Keratinocyte (primary cell): ENCODE measurements at regions not wholly inside any gene's neighbourhood (a gene's known extent, or its start where the extent isn't known, plus 50 kb on each side); places are given as distances from the start of the nearest gene placed in this dataset.

ENCODE experiments used
- DNase-seq: peaks from one replicate; pipeline ENCODE4 v3.0.0-alpha.2; 2011; ENCODE audit warnings: low read depth, missing footprints, low spot score
- FAIRE-seq: peaks from 2 replicates; lab custom pipeline; 2011; peaks lifted over from hg19 to GRCh38; lab: Jason Lieb, UNC
- H2AFZ ChIP-seq: 2 replicates; pipeline ENCODE4 v1.6.0; 2012; ENCODE audit warnings: low read length, control low read depth, inconsistent platforms; ENCODE audit not compliant: control insufficient read depth
- H3K27ac ChIP-seq: 2 replicates; pipeline ENCODE4 v1.5.1; 2011; ENCODE audit warnings: low read length; ENCODE audit not compliant: control insufficient read depth, insufficient read depth
- H3K27me3 ChIP-seq: 3 replicates; pipeline ENCODE4 v1.6.0; 2011; ENCODE audit warnings: low read length; ENCODE audit not compliant: control insufficient read depth, insufficient read depth; ENCODE audit errors: extremely low read depth
- H3K36me3 ChIP-seq, 2 experiments: 2 replicates in 1 of 2; 3 replicates in 1 of 2; pipeline ENCODE4 v1.5.1; 2011; ENCODE audit warnings: low read length in 2 of 2, mild to moderate bottlenecking in 1 of 2; ENCODE audit not compliant: control insufficient read depth in 2 of 2, insufficient read depth in 2 of 2; ENCODE audit errors: extremely low read depth in 1 of 2
- H3K4me1 ChIP-seq: 3 replicates; pipeline ENCODE4 v1.5.1; 2011; ENCODE audit warnings: low read length; ENCODE audit not compliant: control insufficient read depth, insufficient read depth; ENCODE audit errors: extremely low read depth
- H3K4me2 ChIP-seq: 3 replicates; pipeline ENCODE4 v1.6.0; 2011; ENCODE audit warnings: low read depth, low read length; ENCODE audit not compliant: control insufficient read depth, insufficient read depth; ENCODE audit errors: extremely low read depth
- H3K4me3 ChIP-seq, 3 experiments: fragments of 200-600 bp in 1 of 3; sonication (generic) in 1 of 3; 2 replicates in 2 of 3; 3 replicates in 1 of 3; pipeline ENCODE4 v1.5.1; 2011 to 2016; ENCODE audit warnings: low read length in 3 of 3, mild to moderate bottlenecking in 3 of 3, control low read depth in 2 of 3, inconsistent platforms in 1 of 3, low read depth in 1 of 3, mixed read lengths in 1 of 3, mixed run types in 1 of 3, moderate library complexity in 1 of 3; ENCODE audit not compliant: control insufficient read depth in 2 of 3, insufficient read depth in 2 of 3; ENCODE audit errors: extremely low read depth in 1 of 3
- H3K79me2 ChIP-seq: 2 replicates; pipeline ENCODE4 v1.6.0; 2012; ENCODE audit warnings: low read length; ENCODE audit not compliant: control insufficient read depth, insufficient read depth
- H3K9ac ChIP-seq: 3 replicates; pipeline ENCODE4 v1.6.0; 2011; ENCODE audit warnings: low read length; ENCODE audit not compliant: control insufficient read depth, insufficient read depth; ENCODE audit errors: extremely low read depth
- H3K9me1 ChIP-seq: 3 replicates; pipeline ENCODE4 v1.6.0; 2011; ENCODE audit warnings: low read length; ENCODE audit not compliant: control insufficient read depth, insufficient read depth; ENCODE audit errors: extremely low read depth
- H3K9me3 ChIP-seq: 2 replicates; pipeline ENCODE4 v1.5.1; 2012; ENCODE audit warnings: low read depth, low read length; ENCODE audit not compliant: control insufficient read depth
- H4K20me1 ChIP-seq: 3 replicates; pipeline ENCODE4 v1.6.0; 2011; ENCODE audit warnings: low read length; ENCODE audit not compliant: control insufficient read depth, insufficient read depth; ENCODE audit errors: extremely low read depth
- EZH2 ChIP-seq: IDR thresholded peaks from one replicate; pipeline ENCODE4 v1.6.1; 2012; ENCODE audit warnings: inconsistent platforms, mild to moderate bottlenecking, low read length, moderate library complexity
- dilution Hi-C: fragments of 300-500 bp; cut with MboI; formaldehyde crosslinking; loops from one replicate; pipeline ENCODE4 v1.7.0; 2020; ENCODE audit warnings: low sequenced_read_pairs; ENCODE audit not compliant: extremely low pct_ligation_motif_present
- TF ChIP-seq, protein P1 (sequence below), 3 experiments: IDR thresholded peaks in 1 of 3; conservative IDR thresholded peaks in 1 of 3; optimal IDR thresholded peaks in 1 of 3; 2 replicates in 2 of 3; 3 replicates in 1 of 3; pipeline versions ENCODE3 to v1.5.1; 2011; ENCODE audit warnings: low read length in 3 of 3, mild to moderate bottlenecking in 3 of 3, moderate library complexity in 2 of 3, control low read depth in 1 of 3, inconsistent platforms in 1 of 3; ENCODE audit not compliant: insufficient read depth in 2 of 3; ENCODE audit errors: extremely low read depth in 1 of 3

DNA sequence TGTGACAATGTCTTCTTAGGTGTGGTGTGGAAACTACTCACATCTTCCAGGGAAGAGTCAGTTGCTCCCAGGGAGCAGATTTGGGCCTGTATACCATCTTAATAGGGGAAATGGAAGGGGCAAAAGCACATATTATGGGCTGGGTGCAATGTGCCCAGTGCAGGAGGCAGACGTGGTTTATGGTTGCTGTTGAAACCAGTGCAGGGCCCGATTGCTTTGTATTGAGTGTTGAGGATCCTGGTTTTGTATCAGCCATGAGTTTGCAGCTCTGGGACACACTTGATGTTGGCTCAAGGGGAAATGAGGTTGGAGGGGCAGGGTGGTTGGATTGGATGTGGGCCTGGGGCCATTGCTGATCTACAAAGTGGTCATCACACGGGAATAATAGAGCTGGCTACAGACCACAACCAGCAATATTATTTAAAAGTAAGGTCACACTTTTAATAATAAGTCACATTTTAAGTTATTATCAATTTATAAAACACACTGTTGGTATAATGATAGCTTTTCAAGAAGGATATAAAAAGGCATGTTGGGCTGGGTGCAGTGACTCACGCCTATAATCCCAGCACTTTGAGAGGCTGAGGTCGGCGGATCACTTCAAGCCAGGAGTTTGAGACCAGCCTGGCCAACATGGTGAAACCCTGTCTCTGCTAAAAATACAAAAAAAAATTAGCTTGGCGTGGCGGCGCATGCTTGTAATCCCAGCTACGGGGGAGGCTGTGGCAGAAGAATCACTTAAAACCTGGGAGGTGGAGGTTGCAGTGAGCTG, 302.4 kb downstream of the SEC14L1 start:
- no peak for FAIRE-seq
- TF ChIP-seq, protein P1, sequence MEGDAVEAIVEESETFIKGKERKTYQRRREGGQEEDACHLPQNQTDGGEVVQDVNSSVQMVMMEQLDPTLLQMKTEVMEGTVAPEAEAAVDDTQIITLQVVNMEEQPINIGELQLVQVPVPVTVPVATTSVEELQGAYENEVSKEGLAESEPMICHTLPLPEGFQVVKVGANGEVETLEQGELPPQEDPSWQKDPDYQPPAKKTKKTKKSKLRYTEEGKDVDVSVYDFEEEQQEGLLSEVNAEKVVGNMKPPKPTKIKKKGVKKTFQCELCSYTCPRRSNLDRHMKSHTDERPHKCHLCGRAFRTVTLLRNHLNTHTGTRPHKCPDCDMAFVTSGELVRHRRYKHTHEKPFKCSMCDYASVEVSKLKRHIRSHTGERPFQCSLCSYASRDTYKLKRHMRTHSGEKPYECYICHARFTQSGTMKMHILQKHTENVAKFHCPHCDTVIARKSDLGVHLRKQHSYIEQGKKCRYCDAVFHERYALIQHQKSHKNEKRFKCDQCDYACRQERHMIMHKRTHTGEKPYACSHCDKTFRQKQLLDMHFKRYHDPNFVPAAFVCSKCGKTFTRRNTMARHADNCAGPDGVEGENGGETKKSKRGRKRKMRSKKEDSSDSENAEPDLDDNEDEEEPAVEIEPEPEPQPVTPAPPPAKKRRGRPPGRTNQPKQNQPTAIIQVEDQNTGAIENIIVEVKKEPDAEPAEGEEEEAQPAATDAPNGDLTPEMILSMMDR (optimal IDR thresholded peaks at IDR 0.05 in 1 of 3, IDR thresholded peaks at IDR 0.05 in 1 of 3, conservative IDR thresholded peaks at IDR 0.05 in 1 of 3; ENCODE audit: extremely low read depth in 1 of 3, insufficient read depth in 2 of 3, low read length in 3 of 3): no peak
- no peak for TF ChIP-seq EZH2
- no peak overlapping the region for H3K4me2 ChIP-seq
- peaks cover 32% of the 10 kb centered on the region for H4K20me1 ChIP-seq
- peaks cover 14% of the 10 kb centered on the region for H3K4me1 ChIP-seq
- H3K27me3 ChIP-seq: no peaks in the 10 kb centered on the region
- peaks cover 9 to 14% of the 10 kb centered on the region in 2 experiments for H3K36me3 ChIP-seq
- no peak for DNase-seq
- no peaks in the 10 kb centered on the region for H3K9me3 ChIP-seq
- H3K27ac ChIP-seq: no peak overlapping the region
- H3K79me2 ChIP-seq: peaks cover 72% of the 10 kb centered on the region
- peaks cover 2% of the 10 kb centered on the region for H3K9me1 ChIP-seq
- H3K4me3 ChIP-seq: no peak overlapping the region
- dilution Hi-C loops: no loop called here
- H3K9ac ChIP-seq: no peak overlapping the region
- no peak overlapping the region for H2AFZ ChIP-seq

DNA sequence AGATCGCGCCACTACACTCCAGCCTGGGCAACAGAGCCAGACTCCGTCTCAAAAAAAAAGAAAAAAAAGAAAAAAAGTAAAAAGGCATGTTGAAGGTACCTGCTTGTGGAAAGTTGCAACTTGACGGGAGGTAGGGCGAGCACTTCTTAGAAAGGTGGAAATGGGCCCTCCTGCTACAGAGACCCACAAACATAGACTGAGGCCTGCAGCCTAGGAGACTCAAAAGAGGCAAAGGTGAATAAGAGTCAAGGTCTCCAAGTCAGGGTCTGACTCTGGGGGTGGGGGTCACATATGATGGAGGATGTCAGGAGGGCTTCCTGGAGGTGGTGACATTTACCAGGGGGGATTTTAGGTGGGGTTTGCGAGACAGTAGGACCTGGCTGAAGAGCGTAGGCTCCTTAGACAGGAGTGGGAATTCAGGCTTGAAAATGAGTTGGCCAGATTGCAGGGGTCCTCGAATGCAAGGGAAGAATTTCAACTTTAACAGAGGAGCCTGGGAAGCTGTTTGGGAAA, 303.0 kb downstream of the SEC14L1 start:
- no peak overlapping the region for H3K4me2 ChIP-seq
- dilution Hi-C loops: no loop called here
- TF ChIP-seq, protein P1 (optimal IDR thresholded peaks at IDR 0.05 in 1 of 3, IDR thresholded peaks at IDR 0.05 in 1 of 3, conservative IDR thresholded peaks at IDR 0.05 in 1 of 3; ENCODE audit: extremely low read depth in 1 of 3, insufficient read depth in 2 of 3, low read length in 3 of 3): no peak
- no peak for TF ChIP-seq EZH2
- H3K4me1 ChIP-seq: peaks cover 9% of the 10 kb centered on the region
- peaks cover 8 to 9% of the 10 kb centered on the region in 2 experiments for H3K36me3 ChIP-seq
- peaks cover 69% of the 10 kb centered on the region for H3K79me2 ChIP-seq
- no peaks in the 10 kb centered on the region for H3K9me3 ChIP-seq
- no peak overlapping the region for H3K9ac ChIP-seq
- no peaks in the 10 kb centered on the region for H3K27me3 ChIP-seq
- H3K27ac ChIP-seq: no peak overlapping the region
- FAIRE-seq: no peak
- H4K20me1 ChIP-seq: peaks cover 27% of the 10 kb centered on the region
- no peak overlapping the region for H2AFZ ChIP-seq
- no peak overlapping the region for H3K4me3 ChIP-seq
- no peak for DNase-seq
- H3K9me1 ChIP-seq: peaks cover 2% of the 10 kb centered on the region
